HPDE6-E6E7 (cell line): ENCODE measurements at regions not wholly inside any gene's neighbourhood (a gene's known extent, or its start where the extent isn't known, plus 50 kb on each side); places are given as distances from the start of the nearest gene placed in this dataset.

ENCODE experiments used
- DNase-seq: peaks from one replicate; pipeline ENCODE4 v3.0.0; 2011; ENCODE audit warnings: missing footprints; ENCODE audit errors: extremely low spot score

DNA sequence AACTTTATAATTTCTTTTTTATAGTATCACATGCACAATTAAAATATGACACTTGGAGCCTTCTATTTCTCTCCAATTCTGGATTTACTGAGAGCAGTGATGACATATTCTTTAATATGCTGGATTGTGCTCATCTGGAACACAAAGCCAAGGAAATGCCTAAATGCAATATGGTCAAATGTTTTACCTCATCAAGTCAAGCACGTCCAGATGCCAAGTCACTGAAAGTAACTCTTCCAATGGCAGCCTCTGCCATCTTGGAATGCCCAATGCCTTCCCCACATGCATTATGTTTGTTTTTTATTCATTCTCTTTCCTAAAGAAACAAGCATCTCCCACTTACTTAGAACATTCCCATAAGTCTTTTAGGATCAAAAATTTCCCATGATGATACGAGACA lies 189.8 kb downstream of the TMX3 start:
- no peak for DNase-seq

DNA sequence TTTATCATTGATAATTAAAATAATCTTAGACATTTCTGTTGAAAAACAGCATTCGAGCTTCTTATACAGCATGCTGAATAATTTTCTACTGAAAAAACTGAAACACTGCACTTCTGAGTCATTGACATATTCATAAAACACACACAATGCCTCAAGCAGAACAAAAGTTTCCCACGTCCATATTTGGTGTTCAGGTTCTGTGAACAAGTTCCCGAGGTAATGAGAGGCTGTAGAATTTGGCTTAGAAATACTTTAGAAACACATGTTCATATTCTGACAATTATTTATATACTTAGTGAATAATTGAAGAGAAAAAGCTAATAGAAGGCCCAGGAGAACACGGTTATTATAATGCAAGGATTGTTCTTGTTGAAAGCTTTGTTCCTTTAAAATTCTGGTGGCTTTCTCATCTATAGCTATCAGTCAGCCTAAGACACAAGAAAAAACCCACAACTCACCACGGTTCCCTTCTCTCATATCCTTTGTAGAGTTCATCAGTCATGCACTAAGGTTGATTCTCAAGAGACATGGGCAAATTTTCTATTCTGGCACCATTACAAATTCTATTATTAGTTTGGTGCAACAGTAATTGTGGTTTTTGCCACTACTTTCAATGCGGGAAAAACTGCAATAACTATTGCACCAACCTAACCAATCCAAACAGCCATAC lies 194.4 kb downstream of the TMX3 start:
- no peak for DNase-seq

DNA sequence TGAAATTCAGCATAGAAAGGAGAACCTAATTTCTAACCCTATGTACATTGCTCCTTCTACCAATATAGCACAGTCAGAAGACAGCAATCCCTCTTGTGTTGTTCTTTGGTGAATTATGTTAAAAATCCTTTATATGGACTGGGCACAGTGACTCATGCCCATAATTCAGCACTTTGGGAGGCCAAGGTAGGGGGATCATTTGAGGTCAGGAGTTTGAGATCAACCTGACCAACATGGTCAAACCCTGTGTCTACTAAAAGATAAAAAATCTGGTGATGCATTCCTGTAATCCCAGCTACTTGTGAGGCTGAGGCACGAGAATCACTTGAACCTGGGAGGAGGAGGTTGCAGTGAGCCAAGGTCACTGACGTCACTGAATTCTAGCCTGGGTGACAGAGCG lies 195.6 kb downstream of the TMX3 start:
- DNase-seq: no peak

DNA sequence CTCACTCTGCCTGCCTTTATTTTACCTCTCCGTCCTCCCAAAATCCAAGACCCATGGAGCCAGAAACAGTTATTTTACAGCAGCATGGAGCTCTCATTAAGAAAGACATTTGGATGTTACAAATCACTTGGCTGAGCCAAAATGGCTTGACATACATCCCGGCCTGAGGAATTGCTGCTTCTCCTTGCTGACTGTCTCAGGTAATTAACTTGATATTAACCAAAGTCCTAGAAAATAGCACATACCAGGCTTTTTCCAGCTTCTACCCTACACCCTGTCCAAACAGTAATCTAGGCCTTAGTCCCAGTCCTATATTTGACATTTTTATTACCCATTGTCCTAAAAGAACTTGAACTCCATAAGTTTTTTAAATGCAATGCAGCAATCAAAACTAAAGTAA lies 205.0 kb downstream of the TMX3 start:
- no peak for DNase-seq

DNA sequence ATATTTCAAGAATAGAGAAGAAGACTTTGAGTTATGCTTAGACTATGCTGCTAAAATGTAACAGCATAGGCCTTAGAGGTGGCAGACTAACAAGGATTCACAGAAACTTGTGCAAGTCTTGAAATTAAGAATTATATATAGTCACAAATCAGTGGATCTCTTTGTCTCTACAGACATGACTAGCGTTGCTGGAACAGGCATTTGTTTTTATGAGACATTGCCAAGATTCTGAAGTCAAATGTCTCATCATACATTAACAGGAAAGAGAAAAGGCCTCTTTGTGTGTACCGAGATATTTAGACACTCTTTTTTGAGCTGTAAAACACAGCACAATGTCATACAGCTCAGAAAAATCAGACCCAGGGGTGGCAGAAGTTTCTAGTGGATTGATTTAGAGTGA lies 207.1 kb downstream of the TMX3 start:
- DNase-seq: no peak

DNA sequence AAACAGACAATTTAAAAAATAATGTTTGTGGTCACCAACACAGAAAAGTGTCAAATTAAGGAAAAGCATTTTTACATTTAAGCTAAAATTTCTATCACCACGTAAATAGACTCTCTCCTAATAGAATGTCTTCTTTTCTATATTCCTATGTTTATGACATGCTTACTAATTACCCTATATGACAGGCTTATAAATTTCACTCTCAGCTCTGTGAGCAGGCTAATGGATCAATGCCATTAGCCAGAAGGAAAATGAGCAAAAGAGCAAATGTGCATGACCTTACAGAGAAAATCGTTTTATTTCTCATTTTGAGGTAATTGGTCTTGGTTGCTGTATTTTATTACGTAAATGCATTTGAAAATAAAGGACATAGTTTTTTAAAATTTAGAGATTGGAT lies 209.7 kb downstream of the TMX3 start:
- no peak for DNase-seq

DNA sequence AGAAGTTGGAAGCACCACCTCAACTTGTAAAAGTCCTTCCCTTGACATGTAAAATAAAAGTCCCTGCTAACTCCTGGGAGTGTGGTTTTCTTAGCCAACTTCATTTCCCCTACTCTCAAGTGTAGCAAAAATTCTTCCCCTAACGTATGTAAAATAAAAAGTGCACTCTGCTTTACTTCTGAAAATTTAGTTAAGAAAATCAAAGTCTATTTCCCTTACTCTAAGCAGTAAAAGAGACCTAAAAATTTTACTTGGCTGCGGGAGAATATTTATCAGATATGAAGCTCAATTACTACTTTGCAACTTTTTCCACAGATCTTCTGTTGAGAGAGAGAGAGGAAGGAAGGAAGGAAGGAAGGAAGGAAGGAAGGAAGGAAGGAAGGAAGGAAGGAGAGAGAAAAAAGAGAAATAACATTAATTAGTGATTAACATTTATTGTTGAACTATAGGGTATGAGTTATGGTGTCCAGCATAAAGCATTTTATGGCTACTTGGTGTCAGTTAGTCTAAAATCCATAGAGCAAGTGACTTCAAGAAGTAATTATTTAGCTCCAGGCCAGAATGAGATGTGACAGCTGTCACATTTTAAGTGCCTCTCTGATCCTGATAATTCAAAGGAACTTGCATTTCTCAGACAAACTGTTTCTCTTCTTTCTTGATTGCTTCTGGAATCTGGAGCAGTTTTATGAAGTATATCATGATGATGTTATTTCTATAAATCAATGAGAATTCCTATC lies 210.3 kb downstream of the TMX3 start:
- DNase-seq: no peak

DNA sequence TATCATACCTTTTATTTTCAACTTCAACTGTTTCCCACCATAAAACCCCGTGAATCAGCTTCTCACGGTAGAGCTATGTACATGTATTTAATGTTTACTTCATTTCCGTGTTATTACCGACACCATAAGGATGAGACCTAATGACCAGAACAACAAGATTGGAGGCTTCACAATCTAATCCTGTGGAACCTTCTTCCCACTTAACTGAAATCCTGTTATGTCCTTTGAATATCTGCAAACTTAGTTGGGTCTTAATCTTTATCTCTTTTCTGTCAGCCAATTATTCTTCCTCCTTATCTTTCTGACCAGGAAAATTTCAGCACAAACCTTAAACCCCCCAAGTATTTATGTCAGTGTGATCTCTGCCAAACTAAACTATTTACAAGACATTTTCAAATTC lies 214.4 kb downstream of the TMX3 start:
- DNase-seq: no peak

DNA sequence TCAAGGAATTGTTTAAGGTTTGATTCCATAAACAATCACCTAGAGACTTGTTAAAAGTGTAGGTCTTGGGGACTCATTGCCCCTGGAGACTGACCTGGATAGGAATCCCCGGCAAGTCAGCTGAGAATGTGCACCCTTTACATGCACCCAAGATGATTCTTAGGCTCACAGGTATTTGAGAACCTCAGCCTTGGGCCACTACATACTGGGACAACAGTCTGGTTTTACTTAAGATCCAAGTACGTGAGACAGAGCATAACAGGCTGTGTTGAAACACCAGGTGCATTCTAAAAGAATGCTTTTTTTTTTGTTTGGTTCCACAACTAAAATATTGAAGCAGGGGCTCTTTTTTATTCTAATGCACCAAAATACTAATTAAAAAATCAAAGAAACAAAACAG lies 215.8 kb downstream of the TMX3 start:
- DNase-seq: no peak

DNA sequence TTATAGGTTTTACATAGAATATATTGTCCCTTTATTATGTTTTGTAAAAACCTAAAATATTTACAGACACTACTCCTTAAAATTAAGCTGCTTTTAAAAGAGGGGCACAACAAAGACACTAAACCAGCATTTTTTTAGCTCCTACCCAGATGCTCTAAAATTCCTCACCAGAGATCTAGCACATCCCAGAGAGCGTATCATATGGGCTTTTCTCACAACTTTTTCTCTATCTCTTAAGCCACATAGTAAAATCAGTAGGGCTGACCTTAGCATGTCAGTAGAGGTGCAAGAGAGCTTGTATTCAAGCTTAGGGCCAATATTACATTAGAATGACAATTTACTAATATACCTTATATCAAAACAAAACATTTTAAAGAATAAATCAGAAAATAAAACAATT lies 216.3 kb downstream of the TMX3 start:
- DNase-seq: no peak

DNA sequence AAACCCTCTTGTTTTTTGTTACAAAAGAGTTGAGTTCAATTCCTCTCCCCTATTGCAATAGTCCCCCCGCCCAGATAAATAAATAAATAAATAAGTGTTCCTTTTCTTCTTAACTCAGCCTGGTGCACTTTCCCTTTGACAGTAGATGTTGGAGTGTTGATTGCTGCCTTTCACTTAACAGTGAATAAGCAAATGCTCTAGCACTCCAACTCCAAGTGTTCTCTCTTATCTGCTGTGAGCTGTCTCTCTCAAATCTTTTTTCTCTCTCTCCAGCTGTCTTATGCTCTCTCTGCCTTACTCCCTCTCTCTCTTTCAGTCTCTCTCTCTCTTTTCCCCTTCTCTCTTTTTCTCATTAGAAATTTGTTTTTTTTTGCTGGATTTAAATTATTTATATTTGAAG lies 216.7 kb downstream of the TMX3 start:
- DNase-seq: no peak

DNA sequence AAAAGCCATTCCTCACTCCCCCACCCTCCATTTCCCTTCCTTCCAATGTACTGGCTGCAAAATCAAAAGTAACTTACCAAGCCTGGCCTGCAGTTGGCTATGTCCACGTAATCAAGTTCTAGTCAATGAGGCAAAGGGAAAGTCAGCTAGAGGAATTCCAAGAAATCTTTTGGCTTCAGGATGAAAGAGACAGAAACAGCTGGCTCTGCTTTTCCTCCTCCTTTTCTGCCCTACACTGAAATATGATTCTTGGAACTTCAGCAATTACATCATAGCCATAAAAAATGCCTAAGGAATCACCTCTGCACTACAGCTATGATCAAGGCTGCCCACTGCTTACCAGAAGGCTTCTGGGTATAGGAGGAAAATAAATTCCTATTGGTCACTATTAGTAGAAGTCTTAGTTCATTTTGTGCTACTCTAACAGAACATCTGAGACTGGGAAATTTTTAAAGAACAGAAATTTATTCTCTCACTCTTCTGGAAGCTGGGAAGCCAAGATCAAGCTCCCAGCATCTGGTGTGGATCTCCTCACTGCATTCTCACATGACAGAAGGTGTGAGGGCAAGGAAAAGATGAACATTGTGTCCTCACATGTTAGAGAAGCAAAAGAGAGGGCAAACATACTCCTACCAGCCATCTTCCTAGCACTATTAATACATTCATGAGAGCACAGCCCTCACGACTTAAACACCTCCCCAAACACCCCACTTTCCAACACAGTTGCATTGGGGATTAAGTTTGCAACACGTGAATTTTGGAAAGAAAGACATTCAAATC lies 219.9 kb downstream of the TMX3 start:
- DNase-seq: no peak

DNA sequence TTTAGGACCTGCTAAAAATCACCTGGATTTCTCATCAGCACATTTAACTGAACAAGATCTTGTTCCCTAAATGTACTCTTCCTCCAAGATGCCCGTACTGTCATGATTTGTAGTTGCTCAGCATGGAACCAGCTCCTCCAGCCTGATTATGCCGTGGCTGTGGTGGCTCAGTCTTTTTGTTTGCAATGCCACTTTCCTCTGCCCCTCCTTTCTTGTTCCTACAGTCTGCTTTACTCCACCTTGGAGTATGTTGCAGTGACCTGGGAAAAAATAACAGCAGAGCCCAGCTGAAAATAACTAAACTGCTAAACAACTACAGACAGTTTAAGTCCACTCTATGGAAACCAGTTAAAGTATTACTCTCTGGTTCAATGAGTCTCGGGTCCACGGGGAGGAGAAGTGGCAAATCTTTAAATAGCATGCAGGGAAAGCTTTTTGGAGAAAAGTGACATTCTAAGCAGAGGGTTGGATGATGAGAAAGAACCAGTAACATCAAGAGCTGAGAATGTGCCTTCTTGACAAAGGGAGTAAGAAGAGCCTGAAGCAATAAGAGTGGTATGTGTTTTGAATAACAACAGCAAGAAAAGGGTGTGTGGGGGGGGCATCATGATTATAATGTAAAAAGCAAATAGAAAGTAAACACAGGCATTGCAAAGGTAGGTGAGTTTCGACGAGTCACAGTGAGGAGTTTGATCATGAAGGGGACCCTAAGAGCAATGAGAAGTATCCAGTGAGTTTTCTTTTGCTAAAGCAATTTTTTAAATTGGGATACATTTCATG lies 225.7 kb downstream of the TMX3 start:
- no peak for DNase-seq

DNA sequence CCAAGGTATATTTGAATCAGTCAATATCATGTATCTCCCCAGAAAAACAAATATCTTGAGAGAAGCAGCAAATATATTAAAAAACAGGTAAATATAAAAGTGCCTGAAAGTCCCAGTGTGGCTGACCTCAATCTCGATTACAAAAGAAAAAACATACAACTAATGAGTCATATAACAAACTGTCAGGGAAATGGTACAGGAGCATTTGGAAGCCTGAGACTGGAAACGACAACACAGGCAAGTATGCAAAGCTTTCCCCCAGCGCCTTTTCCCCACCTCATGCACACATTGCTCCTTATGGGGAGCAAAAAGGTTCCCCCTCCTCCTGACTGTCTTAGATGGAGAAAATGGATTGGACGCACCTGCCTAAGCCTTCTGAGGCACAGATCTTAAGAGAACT lies 230.7 kb downstream of the TMX3 start:
- peak; percentile 9 for DNase-seq

DNA sequence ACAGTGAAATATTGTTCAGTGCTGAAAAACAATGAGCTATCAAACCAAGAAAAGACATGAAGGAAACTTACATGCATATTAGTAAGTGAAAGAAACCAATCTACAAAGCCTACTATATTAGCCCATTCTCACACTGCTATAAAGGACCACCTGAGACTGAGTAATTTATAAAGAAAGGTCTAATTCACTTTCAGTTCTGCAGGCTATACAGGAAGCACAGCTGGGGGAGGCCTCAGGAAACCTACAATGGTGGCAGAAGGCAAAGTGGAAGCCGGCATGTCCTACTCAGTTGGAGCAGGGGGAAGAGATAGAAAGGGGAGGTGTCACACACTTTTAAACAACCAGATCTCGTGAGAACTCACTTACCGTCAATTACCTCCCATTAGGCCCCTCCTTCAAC lies 232.1 kb downstream of the TMX3 start:
- no peak for DNase-seq

DNA sequence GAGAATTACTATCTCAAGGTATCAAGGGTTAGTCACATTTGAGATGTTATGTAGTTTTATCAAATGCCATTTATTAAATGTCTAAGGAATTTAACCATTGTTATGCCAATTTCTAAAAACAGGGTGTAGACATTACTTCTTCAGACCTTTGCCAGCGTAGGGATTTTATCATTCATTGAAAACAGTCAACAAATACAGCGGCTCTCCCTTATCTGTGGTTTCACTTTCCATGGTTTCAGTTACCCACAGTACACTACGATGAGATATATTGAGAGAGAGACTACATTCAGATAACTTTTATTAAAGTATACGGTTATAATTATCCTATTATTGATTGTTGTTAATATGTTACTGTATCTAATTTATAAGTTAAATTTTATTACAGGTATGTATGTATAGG lies 234.7 kb downstream of the TMX3 start:
- DNase-seq: no peak

DNA sequence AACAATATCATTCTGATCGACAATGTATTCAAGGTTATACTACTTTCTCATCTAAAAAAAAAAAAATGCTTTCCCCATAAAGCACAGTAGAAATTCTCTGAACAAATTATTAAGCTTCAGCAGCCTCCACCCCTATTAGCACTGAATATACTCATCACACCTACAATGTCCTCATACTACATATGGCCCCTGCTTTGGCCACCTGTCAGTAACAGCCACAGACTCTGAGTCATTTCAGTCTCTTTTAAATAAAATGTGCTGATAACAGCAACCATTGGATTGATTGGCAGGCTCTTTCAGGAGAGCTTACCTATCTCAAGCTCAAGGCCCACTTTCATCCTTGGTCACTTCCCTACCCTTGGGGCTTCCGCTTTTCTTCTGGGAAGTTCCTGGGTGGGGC lies 236.7 kb downstream of the TMX3 start:
- DNase-seq: no peak

DNA sequence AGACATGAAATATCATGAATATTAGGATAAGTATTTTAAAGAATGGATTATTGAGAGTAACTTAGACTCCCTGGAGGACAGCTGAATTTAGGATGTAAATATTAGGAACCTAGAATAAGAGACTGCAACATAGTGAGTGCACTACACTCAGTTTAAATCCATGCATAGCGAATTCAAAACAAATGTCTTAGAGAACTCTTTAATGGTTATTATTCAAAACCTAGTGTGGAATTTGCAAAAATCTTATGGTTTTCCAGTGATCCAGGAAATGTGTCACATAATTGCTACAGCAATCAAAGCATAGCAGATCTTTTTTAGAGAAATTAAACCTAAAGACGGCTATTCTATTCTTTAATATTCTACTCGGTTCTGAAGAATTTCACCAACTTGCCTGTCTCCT lies 239.0 kb downstream of the TMX3 start:
- DNase-seq: no peak

DNA sequence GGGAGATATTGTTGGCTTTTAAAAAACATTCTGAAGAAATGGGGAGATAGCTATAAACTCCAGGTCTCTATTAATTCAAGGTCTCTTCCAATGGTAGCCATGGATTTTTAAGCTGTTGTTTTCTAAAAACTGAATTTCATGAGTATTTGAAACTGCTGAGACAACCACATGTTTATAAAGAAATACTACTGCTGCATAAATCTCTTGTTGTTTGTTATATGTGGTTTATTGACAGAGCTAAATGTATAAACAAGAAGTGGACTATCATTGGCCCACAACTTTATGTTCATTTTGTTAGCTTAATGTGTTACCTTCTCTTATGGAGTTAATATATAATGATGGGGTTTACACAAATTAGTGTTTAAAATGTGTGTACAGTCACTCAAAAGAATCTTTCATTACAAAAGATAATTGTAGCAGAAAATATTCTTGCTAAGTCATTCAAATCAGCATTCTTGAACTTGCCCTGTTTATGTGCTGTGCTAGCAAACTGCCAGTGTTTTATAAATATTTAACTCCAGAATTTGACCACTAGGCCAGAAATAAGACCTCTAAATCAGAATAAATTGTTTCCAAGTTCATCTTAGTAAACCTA lies 242.1 kb downstream of the TMX3 start:
- no peak for DNase-seq

DNA sequence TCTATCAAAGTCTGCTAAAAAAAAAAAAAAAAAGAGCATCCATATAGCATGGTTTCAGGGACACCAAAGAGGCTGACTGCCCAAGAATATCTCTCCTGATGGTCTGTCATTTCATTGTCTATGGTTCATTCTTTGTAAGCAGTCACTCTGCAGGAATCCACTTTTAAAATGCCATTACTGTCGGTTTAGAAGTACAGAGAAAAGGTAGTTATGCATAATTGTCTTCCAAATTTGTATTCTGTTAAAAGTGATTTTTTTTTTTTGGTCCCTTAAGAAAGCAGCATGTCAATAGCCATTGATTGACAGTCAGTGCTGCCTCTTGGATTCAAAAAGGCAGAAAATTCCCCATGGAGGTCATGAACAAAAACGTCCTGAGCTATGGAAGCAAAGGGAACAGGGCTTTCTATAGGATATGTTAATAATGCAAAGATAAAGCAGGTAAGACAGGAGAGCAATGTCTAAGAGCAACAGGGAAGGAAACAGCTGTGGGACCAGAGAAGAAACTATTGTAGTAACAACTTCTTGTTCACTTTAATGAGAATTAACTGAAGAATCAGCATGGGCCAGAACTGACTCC lies 245.8 kb downstream of the TMX3 start:
- DNase-seq: no peak

DNA sequence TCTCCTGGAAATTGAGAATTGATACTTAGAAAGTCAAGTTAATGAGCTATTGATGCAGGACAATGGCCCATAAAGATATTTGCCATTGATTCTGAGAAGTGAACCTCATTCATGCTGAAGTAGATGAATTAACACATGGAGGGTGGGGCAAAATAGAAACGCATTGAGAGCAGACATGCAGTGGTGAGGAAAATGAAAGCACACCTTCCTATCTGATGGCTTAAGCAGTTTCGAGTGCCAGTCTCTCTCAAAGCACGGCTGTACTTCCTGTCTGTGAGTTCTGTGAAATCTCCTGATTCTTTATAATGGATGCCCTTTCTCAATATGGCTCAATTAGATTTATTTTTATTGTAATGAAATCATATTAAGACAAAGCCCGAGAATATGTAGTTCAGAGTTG lies 247.0 kb downstream of the TMX3 start:
- DNase-seq: no peak

DNA sequence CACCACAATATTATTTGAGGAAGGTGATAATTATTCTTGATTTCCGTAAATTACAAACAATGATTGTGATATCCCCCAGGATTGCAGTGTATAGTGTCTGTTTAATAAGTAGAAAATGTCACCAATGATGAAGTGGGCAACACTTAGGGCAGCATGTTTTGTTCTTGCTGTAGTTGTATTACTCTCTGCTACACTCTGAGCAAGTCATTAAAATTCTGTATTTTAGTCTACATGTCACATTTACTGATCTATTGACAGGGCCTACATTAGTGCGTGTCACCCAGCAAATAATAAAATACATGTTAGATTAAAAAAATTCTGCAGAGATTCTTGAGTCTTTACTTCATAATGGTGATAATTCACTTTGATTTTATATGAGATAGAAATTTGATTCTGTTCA lies 247.6 kb downstream of the TMX3 start:
- no peak for DNase-seq
